NT2/D1 (cell line): ENCODE measurements at regions not wholly inside any gene's neighbourhood (a gene's known extent, or its start where the extent isn't known, plus 50 kb on each side); places are given as distances from the start of the nearest gene placed in this dataset.

Experiments
- SUZ12 ChIP-seq: IDR thresholded peaks from 2 replicates; pipeline ENCODE4 v1.6.1; 2011; ENCODE audit not compliant: insufficient read length, insufficient read depth; ENCODE audit errors: extremely low read depth
- YY1 ChIP-seq: IDR thresholded peaks from 2 replicates; pipeline ENCODE4 v1.6.1; 2011; ENCODE audit not compliant: insufficient read length, insufficient read depth

GRCh38 chr5:15431923-15432322, 68.1 kb upstream of the FBXL7 start:
- TF ChIP-seq SUZ12 = no peak
- no peak for TF ChIP-seq YY1
